DND-41 (cell line): ENCODE measurements at regions not wholly inside any gene's neighbourhood (a gene's known extent, or its start where the extent isn't known, plus 50 kb on each side); places are given as distances from the start of the nearest gene placed in this dataset.

ENCODE experiments used
- ATAC-seq: fragments of 200-7000 bp; cut with Tn5 transposase; 3 replicates; pipeline ENCODE4 v1.9.1; 2021; ENCODE audit warnings: low read depth; ENCODE audit not compliant: insufficient read depth
- DNase-seq: peaks from one replicate; pipeline ENCODE4 v3.0.0-alpha.2; 2020
- H2AFZ ChIP-seq: 2 replicates; pipeline ENCODE4 v1.6.0; 2012; ENCODE audit warnings: low read depth, low read length
- H3K27ac ChIP-seq: 2 replicates; pipeline ENCODE4 v1.5.1; 2012; ENCODE audit warnings: low read length, inconsistent platforms
- H3K27me3 ChIP-seq: fragments of 200-600 bp; sonication (generic); 2 replicates; pipeline ENCODE4 v1.6.0; 2012; ENCODE audit warnings: low read length, mild to moderate bottlenecking, inconsistent platforms; ENCODE audit not compliant: insufficient read depth, poor library complexity
- H3K36me3 ChIP-seq: 2 replicates; pipeline ENCODE4 v1.5.1; 2012; ENCODE audit warnings: low read length, inconsistent platforms; ENCODE audit not compliant: insufficient read depth
- H3K4me1 ChIP-seq: 2 replicates; pipeline ENCODE4 v1.5.1; 2012; ENCODE audit warnings: mild to moderate bottlenecking, low read length; ENCODE audit not compliant: insufficient read depth
- H3K4me2 ChIP-seq: 2 replicates; pipeline ENCODE4 v1.6.0; 2012; ENCODE audit warnings: mild to moderate bottlenecking, moderate library complexity, low read length, inconsistent platforms; ENCODE audit not compliant: insufficient read depth
- H3K4me3 ChIP-seq, 2 experiments: fragments of 200-600 bp in 1 of 2; shearing (Covaris generic) in 1 of 2; 2 replicates each; pipeline ENCODE4 v1.5.1; 2012 to 2016; ENCODE audit warnings: inconsistent platforms in 2 of 2, low read length in 2 of 2, mild to moderate bottlenecking in 2 of 2, low read depth in 1 of 2, moderate library complexity in 1 of 2
- H3K79me2 ChIP-seq: 2 replicates; pipeline ENCODE4 v1.6.0; 2012; ENCODE audit warnings: low read length, inconsistent platforms; ENCODE audit not compliant: insufficient read depth
- H3K9ac ChIP-seq: 2 replicates; pipeline ENCODE4 v1.6.0; 2012; ENCODE audit warnings: low read depth, mild to moderate bottlenecking, inconsistent platforms, low read length, moderate library complexity
- H3K9me3 ChIP-seq: 2 replicates; pipeline ENCODE4 v1.5.1; 2012; ENCODE audit warnings: low read length, moderate library complexity, mild to moderate bottlenecking, inconsistent platforms; ENCODE audit not compliant: insufficient read depth, severe bottlenecking
- H4K20me1 ChIP-seq: 2 replicates; pipeline ENCODE4 v1.6.0; 2012; ENCODE audit warnings: low read length; ENCODE audit not compliant: insufficient read depth
- CTCF ChIP-seq: IDR thresholded peaks from 2 replicates; pipeline ENCODE4 v1.5.1; 2012; ENCODE audit warnings: borderline replicate concordance, low read length, moderate library complexity, mild to moderate bottlenecking; ENCODE audit not compliant: poor library complexity, severe bottlenecking; ENCODE audit errors: extremely low read depth
- EZH2 ChIP-seq: IDR thresholded peaks from 3 replicates; pipeline ENCODE4 v1.6.1; 2012; ENCODE audit warnings: borderline replicate concordance, low read depth, mild to moderate bottlenecking, moderate library complexity, low read length, inconsistent platforms; ENCODE audit not compliant: severe bottlenecking

DNA sequence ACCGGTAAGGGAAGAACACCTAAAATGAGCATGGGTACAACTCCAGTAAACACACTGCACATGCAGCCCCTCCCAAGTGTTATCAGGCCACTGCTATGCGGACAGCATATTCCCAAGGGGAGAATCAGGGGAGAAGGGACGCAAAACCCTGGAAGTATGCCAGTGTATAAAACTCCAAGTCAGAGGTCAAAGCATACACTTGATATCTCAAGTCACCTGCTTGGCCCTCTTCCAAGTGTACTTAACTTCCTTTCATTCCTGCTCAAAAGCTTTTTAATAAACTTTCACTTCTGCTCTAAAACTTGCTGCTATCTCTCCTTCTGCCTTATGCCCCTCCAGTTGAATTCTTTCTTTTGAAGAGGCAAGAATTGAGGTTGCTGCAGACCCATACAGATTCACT, 408.1 kb downstream of the HTR1A start:
- H3K4me3 ChIP-seq = no peak overlapping the region
- H4K20me1 ChIP-seq = no peaks in the 10 kb centered on the region
- H3K4me1 ChIP-seq = no peaks in the 10 kb centered on the region
- H3K9me3 ChIP-seq = no peaks in the 10 kb centered on the region
- TF ChIP-seq CTCF (no peak), EZH2 (no peak)
- no peaks in the 10 kb centered on the region for H3K27me3 ChIP-seq
- no peak overlapping the region for H3K4me2 ChIP-seq
- H2AFZ ChIP-seq = no peak overlapping the region
- H3K9ac ChIP-seq = no peak overlapping the region
- ATAC-seq (no peak), DNase-seq (no peak)
- H3K27ac ChIP-seq = no peak overlapping the region
- H3K79me2 ChIP-seq = no peaks in the 10 kb centered on the region
- H3K36me3 ChIP-seq = no peaks in the 10 kb centered on the region

DNA sequence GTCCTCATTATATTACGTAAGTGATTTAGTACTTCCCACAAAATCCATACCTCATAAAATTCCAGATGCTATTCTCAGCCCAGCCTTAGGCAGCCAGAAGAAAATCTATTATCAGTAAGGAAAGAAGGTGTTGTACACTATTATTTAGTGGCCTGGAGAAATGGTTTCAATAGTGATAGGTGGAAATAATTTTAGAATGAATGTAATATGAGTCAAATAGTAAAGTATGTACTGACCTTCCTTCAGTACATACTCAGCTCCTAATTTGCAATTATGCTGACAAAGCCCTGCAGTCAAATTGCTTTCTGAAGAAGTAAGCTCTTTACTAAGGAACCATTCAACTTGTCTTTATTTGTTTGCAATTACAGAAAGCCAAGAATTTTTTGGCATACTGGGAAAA, 409.2 kb downstream of the HTR1A start:
- H3K4me3 ChIP-seq = no peak overlapping the region
- DNase-seq = no peak

GRCh38 chr5:63535840-63536602, 426.2 kb downstream of the HTR1A start:
- Histone ChIP-seq H3K36me3 (no peaks in the 10 kb centered on the region), H3K4me1 (no peaks in the 10 kb centered on the region), H3K4me2 (no peak overlapping the region), H3K9me3 (no peaks in the 10 kb centered on the region), H4K20me1 (no peaks in the 10 kb centered on the region), H3K27me3 (no peaks in the 10 kb centered on the region), H3K79me2 (no peaks in the 10 kb centered on the region), H3K27ac (no peak overlapping the region), H3K4me3 (no peak overlapping the region), H3K9ac (no peak overlapping the region), H2AFZ (no peak overlapping the region)
- DNase-seq = no peak
- no peak for ATAC-seq
- no peak for TF ChIP-seq EZH2

More for the DNA sequence above, 409.2 kb downstream of the HTR1A start:
- ATAC-seq = no peak
- Histone ChIP-seq H3K9me3 (no peaks in the 10 kb centered on the region), H3K4me2 (no peak overlapping the region), H3K36me3 (no peaks in the 10 kb centered on the region), H3K27me3 (no peaks in the 10 kb centered on the region), H3K79me2 (no peaks in the 10 kb centered on the region), H2AFZ (no peak overlapping the region), H3K4me1 (no peaks in the 10 kb centered on the region), H3K9ac (no peak overlapping the region), H4K20me1 (no peaks in the 10 kb centered on the region), H3K27ac (no peak overlapping the region)
- TF ChIP-seq EZH2 = no peak
- no peak for TF ChIP-seq CTCF

GRCh38 chr5:63524281-63524680, 438.0 kb downstream of the HTR1A start:
- no peak for TF ChIP-seq CTCF
- TF ChIP-seq EZH2 = no peak
- H3K9ac ChIP-seq = no peak overlapping the region
- ATAC-seq (no peak), DNase-seq (no peak)
- no peaks in the 10 kb centered on the region for H3K9me3 ChIP-seq
- H3K27ac ChIP-seq = no peak overlapping the region
- H3K36me3 ChIP-seq = no peaks in the 10 kb centered on the region
- H3K27me3 ChIP-seq = no peaks in the 10 kb centered on the region
- no peaks in the 10 kb centered on the region for H3K4me1 ChIP-seq
- H3K79me2 ChIP-seq = no peaks in the 10 kb centered on the region
- H3K4me3 ChIP-seq = no peak overlapping the region
- no peaks in the 10 kb centered on the region for H4K20me1 ChIP-seq
- no peak overlapping the region for H2AFZ ChIP-seq
- H3K4me2 ChIP-seq = no peak overlapping the region
